ENCODE measurements at regions not wholly inside any gene's neighbourhood (a gene's known extent, or its start where the extent isn't known, plus 50 kb on each side); places are given as distances from the start of the nearest gene placed in this dataset.

- DNase-seq (ENCODE audit: low spot score) = no peak
These were observed 180.7 kb upstream of the STARD13 start for GRCh38 chr13:33466262-33466661.

GRCh38 chr13:33467556-33467955 lies 182.0 kb upstream of the STARD13 start:
- no peak for DNase-seq (ENCODE audit: low spot score)

GRCh38 chr13:33471204-33471603 lies 185.6 kb upstream of the STARD13 start:
- no peak for DNase-seq (ENCODE audit: low spot score)

DNA sequence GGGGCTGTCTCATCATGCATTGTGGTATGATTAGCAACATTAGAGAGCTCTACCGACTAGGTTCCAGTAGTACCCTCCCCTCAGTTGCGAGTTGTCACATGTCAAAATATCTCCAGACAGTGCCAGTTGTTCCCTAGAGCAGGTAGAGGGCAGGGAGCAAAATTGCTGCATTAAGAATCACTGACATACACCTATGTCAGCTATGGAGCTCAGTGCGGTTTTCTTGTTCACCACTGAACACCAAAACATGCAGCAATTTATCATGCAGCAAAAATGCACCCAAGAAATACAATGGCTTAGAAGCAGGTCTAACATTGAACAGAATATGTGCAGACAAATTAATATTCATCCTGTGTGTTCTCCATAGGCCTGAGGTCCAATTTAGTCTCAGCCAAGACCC lies 186.9 kb upstream of the STARD13 start:
- DNase-seq (ENCODE audit: low spot score) = no peak

GRCh38 chr13:33479105-33479504 lies 193.6 kb upstream of the STARD13 start:
- DNase-seq (ENCODE audit: low spot score) = no peak

GRCh38 chr13:33480561-33480960 lies 195.0 kb upstream of the STARD13 start:
- no peak for DNase-seq (ENCODE audit: low spot score)

DNA sequence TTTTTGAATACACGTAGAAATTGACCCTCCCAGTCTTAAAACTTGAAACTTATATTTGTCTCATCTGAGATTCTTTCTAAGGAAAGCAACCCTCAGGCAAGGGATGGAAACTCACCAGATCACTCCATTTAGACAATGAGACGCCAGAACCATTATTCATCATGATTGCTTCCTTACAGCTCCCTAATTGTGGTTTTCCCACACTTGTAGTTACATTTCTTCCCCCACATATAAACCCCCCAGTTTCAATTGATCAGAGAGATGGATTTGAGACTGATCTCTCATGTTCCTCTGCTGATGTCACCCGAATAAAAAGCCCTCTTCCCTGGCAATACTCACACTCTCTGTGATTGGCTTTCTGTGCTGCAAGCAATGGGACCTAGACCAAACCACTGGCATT lies 197.9 kb upstream of the STARD13 start:
- DNase-seq (ENCODE audit: low spot score) = no peak

GRCh38 chr13:33485247-33485646 lies 199.7 kb upstream of the STARD13 start:
- no peak for DNase-seq (ENCODE audit: low spot score)

DNA sequence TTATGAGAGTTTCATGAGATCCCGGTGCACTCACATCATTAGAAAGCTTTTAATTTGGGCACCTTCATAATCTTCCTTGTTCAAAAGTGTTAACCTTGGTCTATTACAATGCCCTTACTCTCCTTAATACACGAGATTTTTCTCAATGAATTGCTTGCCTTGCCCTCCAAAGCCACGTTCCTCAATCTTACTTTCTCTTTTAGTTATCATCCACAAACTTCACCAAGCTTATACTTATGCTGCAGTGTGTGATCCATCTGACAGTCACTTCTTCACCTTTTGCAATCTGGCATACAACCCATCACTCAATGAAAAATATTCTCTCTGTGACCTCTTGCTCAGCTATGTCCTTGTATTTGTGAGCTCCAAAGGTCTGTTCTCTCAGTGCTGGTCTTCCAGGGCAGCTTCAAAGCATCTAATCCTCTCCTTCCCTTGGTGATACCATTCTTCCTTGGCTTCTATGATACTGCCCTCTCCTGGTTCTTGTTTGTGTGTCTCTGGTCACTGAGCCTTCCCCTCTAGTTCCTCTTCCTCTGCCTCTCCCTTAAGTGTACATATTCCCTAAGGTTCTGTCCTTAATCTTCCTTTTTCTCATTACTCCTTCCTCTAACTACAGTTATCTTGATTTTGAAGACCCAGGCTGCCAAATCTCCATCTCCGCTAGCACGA lies 202.2 kb upstream of the STARD13 start:
- peak; percentile 14 for DNase-seq (ENCODE audit: low spot score)

- DNase-seq (ENCODE audit: low spot score) = no peak
These were observed 204.0 kb upstream of the STARD13 start for GRCh38 chr13:33489563-33489962.

DNA sequence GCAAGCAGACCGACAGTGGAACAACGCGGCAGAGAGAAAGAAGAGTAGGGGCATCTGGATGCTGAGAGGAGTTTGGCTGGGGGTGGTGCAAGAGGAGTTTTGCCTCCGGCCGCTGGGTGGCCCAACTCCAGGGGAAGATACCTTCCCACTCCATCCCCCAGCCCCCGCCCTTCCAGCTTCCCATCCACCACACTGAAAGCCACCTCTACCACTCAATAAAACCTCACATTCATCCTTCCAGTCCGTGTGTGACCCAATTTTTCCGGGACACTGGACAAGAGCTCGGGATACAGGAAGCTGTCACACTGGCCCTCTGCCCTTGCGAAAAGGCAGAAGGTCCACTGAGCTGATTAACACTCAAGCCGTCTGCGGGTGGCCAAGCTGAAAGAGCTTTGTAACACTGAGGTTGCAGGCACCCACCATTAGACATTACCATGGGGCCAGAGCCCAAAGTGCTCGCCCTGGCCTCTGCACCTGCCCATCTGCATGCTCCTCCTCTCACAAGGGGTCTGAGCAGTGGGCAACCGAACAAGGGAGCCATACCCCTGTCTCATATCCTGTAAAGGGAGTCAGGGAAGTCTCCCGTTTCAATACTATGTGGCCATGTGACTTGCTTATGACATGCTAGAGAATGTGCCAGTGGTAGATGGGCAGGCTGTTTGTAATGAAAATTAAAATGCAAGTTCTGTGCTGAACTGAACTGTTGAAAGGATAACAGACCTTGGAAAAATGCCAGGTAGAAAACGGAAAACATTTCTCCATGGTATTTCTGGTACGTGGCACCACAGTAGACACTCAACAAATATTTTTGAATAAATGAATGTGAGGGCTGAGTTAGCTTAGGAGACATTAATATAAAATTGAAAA lies 205.1 kb upstream of the STARD13 start:
- no peak for DNase-seq (ENCODE audit: low spot score)

DNA sequence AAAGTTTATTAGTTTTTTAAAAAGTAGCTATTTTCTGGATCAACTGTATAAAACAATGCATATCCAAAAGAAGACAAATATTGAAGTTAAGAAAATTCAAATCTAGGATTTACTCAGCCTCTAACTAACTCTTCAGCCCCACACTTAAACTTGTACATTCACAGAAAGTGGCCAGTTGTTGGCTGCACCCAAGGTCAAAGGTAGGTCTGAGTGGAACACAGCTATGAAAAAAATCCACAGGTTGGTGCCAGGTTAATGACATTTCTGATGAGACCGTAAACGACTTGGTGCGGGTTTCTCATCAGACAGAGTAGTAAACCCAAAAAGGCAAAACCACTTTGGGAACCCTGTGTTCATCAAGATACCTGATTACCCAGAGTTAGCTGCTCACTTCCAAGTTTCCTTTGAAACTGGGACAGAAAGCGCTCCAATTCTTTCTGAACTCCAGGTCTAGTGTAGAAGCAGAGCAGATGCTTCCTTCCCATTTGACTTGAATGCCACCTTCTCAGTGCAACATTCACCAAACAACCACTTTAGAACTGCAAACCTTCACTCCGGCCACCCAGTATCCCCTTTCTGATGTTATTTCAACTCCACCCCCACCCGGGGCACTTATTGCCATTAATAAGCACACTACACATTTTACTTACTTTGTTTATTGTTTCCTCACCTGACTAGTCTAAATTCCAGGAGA lies 208.3 kb upstream of the STARD13 start:
- DNase-seq (ENCODE audit: low spot score) = no peak

DNA sequence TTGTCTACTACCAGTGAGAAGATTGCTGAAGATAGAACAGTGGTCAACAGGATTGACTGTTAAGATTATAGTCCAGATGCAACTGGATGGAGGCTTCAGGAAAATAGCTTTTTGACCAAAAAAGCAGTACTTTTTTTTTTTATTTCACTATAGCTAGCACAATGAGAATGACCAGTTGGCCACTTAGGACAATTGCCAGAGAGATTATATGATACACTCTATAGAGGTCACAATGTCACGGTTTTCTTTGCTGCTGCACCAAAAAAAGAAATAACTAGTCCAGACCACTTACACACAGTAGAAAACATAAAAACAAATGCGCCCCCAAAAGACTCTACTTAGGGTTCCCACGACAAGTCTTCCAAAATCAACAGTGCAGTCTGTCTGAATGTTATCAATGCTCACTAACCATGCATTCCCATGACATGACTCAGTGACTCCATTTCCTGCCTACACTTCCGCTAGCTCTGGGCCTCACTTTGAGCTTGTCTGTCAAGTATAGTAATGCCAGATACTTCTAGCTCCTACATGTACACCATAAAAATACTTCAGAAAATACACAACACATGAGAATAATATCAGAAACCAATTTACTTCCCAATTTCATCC lies 209.1 kb upstream of the STARD13 start:
- DNase-seq (ENCODE audit: low spot score) = no peak

- no peak for DNase-seq (ENCODE audit: low spot score)
These were observed 210.8 kb upstream of the STARD13 start for GRCh38 chr13:33496336-33496735.

GRCh38 chr13:33497146-33497845 lies 211.7 kb upstream of the STARD13 start:
- no peak for DNase-seq (ENCODE audit: low spot score)

- DNase-seq (ENCODE audit: low spot score) = no peak
These were observed 222.5 kb upstream of the STARD13 start for GRCh38 chr13:33508060-33508459.

GRCh38 chr13:33509642-33510229 lies 224.2 kb upstream of the STARD13 start:
- DNase-seq (ENCODE audit: low spot score) = no peak

DNA sequence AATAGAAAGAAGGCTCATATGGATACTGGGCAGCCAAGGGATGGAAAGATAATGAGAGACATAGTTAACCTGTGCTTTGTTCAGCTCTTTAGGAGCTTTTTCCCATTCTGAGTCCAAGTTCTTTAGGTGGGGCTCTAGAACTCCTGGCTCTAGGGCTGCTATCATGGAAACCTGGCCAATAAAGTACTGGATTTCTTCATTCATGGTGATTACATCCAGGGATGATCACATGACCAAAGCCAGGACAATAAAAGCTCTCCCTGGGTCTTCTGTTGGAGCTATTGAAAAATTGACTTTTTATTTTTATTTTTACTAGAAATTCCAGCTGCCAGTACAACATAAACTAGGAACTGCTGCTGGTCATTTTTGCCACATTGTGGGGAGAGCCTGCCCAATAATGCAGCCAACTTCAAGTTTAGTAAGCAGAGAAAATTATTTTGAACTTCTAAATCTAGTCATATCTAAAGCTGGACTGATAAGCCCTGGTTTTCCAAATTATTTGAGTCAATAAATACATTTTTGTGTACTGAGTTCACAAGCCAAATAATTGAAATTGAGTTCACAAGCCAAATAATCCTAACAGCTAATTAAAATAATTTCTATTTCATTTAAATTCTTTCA lies 224.9 kb upstream of the STARD13 start:
- no peak for DNase-seq (ENCODE audit: low spot score)

DNA sequence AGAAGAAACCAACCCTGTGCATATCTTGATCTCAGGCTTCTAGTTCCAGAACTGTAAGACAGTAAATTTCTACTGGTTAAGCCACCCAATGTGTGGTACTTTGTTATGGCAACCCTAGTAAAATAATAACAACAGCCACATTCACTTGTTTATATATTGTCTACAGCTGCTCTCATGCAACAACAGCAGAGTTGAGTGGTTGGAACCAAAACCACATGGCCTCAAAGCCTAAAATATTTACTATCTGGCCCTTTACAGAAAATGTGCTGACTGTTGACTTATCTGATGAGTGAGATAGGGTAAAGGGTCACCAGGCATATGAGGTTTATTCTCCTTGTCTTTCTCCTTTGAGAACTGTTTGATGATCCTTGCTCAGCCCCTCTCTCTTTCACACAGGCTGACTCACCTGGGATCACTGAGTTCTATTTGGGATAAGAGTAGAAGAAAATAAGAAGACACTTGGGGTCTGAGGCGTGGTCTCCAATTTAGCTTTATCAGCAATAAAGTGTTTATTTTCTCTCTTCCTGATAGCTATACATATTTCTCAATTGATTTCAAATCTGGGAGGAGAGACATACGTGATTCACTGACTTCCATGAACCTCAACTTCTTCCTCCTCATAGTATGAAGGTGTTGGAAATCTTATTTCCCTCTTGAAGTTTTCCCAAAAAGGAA lies 227.5 kb upstream of the STARD13 start:
- no peak for DNase-seq (ENCODE audit: low spot score)

DNA sequence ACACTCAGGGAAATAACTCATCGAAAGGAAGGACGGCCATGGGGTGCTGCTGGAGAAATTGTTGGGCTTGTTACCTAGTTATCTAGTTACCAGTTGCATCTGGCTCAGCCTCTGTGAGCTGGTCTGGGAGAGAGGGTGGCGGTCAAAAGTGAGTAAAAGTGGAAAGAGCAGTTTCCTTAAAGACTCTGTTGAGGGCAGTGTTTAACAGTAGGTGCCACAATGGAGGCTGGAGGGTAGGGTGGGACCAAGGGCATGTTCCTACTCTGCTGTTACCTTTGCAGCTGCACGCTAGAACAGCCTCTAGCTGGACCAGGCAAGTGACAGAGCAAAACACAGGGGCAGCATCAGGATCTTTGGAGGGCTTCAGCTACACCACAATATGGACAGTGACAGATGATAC lies 228.8 kb upstream of the STARD13 start:
- no peak for DNase-seq (ENCODE audit: low spot score)

GRCh38 chr13:33515146-33515545 lies 229.6 kb upstream of the STARD13 start:
- DNase-seq (ENCODE audit: low spot score) = no peak

Measured in HuH-7 (cell line).